Muscle of arm (tissue), 1 donor: ENCODE measurements at regions not wholly inside any gene's neighbourhood (a gene's known extent, or its start where the extent isn't known, plus 50 kb on each side); places are given as distances from the start of the nearest gene placed in this dataset.
A peak's percentile ranks its signal among the peaks of the same experiment; 100 is the strongest.

Experiments used
- DNase-seq: peaks from one replicate; pipeline ENCODE4 v3.0.0-alpha.2; 2013

DNA sequence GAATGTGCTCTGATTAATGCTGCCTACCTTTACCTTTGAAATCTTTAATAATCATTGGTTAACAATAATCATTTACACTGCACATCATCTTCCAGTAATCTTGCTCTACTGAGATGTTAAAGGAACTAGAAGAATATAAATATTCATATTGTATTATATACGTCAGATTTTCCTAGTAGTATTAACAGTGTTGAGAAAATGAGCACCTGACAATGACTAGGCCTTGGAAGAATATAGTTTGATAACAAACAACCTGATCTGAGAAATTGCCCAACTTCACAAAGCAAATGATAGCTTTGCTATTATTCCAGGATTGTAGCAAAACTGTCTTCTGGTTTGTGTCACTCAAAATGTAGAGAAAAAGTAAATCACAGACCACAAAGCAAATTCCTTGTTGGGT, 467.1 kb downstream of the NOVA1 start:
- no peak for DNase-seq

DNA sequence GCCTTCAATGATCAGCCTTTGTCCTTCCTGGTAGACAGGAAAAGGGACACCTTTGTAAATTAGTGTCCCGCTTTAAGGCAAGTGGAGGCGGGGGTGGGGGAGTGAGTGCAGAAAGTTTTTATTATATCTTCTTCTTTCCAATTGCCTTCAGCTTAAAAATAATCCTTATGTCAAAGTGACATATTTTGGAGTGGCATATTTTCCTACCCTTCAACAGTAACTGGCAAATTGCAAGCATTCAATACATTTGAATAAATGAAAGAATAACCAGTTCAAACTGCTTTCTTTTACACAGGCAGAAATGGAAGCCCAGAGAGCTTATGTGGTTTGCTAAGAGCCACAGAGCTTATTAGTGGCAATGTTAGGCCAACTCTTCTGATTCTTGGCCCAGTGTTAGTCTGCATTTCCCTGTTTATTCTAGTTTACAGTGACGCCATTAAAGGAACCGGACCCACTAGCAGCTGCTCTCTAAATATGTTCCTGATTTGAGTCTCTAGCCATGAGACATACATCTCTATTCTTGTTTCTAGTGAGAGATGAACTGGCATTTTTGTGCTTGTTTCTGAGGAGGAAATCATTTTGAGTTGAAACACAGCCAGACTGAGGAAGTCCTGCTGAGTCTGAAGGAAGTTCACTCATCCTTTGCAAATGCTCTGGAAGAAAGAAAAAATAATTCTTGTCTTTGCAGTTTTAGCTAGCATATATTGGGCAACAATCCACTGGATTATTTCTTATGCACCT, 468.7 kb downstream of the NOVA1 start:
- DNase-seq: peak; percentile 21

- DNase-seq: no peak
Measured at GRCh38 chr14:26124896-26125438, 472.9 kb downstream of the NOVA1 start.

GRCh38 chr14:26123459-26123858, 474.4 kb downstream of the NOVA1 start:
- DNase-seq: no peak

GRCh38 chr14:26121181-26121580, 476.7 kb downstream of the NOVA1 start:
- DNase-seq: no peak

GRCh38 chr14:26113911-26114640, 483.8 kb downstream of the NOVA1 start:
- no peak for DNase-seq

DNA sequence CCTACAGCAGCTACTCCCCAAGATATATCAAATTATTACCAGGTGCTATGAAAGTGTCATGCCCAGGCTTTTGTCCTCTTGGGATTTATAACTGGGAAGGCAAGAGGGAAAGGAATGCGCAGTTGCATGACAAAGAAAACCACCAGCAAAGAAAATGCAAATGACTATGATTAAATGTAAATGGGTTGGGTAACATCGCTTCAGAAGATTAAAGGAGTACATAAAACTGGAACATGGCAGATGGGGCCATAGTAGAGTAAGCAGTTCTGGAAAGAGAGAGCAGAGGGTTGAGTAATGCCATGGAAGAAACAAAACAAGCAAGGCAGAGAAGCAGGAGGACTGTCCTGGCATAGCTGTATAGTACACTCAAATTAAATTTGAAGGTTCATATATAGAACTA, 493.1 kb downstream of the NOVA1 start:
- no peak for DNase-seq

- DNase-seq: no peak
Measured at GRCh38 chr14:26097852-26098251, 500.0 kb downstream of the NOVA1 start.

DNA sequence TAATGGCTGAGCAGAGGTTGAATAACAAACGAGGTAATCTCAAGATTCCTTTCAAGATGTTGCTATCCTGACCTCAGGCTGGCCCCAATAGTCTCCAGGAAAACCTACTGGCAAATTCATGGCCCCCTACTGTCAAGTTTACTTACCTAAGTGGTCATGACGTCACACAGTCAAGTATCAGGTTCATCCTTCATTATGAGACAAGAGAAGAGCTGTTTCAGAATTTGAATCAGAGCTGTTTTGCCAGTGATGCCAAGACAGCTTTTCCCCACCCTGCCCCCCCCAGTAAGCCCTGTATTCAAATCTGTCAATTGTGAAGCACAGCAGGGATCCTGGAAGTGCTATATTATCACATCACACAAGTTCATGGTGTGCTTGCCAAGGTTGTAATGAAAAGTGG, 509.6 kb downstream of the NOVA1 start:
- DNase-seq: no peak

DNA sequence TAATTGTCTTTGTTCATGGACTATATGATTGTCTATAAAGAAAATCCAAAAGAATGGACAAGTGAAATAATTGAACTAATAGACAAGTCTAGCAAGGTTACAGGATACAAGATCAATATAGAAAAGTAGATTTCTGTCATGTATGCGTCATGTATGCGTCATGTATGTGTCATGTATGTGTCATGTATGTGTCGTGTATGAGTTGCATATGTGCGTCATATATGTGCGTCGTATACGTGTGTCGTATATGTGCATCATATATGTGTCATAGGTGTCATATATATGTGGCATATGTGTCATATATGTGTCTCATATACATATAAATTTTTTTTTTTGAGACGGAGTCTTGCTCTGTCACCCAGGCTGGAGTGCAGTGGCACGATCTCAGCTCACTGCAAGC, 516.8 kb downstream of the NOVA1 start:
- DNase-seq: no peak

DNA sequence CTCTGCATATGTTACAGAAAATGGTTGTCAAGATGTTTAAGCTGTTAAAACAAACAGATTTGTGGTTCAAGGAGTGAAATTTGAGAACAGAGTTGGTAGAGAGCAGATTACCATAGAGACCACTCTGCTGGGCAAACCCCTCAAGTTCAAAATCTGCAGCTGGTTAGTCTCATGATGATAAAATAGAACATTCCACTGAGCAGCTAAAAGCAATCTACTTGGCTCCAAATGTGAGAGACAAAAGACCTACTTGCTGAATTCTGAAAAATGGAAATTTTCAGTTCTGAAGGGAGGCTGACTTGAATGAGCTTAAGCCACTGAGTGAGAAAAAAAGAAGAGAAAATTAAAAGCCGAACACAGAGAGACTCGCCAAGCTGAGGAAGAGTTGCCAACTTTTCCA, 519.3 kb downstream of the NOVA1 start:
- no peak for DNase-seq

GRCh38 chr14:26074892-26075291, 522.9 kb downstream of the NOVA1 start:
- DNase-seq: no peak

- no peak for DNase-seq
Measured at GRCh38 chr14:26070443-26070842, 527.4 kb downstream of the NOVA1 start.

DNA sequence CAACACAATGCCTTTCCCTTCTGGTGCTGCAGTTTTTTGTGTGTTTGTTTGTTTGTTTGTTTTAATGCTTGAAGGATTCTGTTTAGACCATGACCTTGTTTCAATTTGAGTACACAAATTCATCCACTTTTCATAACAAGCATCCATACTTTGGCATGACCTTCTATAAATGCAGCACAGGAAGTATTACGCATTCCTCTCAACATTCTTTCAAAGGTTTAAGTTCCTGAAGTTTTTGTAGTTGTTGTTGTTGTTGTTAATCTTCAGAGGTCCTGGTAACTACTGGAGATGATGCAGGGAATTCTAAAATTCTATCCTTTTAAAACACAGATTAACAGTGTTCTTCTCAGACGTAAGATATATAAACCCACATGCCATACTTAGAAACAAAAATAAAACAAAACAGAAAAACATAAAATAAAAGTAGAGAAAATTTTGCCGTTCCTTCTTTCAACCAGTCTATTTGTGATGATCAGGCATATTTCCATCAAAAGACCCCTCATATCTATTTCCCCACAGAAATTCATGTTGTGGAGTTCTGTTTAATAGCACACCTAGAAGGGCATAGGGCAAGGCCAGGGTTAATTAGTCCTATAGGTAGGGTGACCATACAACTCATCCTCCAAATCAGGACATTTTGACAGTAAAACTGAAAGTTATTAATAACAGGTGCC, 529.9 kb downstream of the NOVA1 start:
- DNase-seq: no peak

DNA sequence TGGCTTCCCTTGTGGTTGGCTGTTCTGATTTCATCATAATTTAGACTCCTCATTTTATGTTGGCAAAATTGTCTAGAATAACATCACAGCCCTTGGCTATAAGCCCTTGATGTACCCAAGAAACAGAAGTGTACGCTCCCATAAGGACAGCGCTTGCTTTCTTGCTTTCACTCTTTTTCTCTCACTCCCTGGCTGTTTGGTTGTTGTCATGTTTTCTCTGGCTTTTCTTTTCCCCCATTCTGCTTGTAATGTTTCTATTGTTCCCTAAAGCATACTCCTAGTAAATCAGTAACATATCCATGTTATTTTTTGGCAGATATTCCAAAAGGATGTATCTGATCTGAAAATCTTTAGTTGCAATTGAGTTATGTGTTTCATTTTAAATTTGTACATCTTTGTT, 530.5 kb downstream of the NOVA1 start:
- DNase-seq: peak; percentile 31

DNA sequence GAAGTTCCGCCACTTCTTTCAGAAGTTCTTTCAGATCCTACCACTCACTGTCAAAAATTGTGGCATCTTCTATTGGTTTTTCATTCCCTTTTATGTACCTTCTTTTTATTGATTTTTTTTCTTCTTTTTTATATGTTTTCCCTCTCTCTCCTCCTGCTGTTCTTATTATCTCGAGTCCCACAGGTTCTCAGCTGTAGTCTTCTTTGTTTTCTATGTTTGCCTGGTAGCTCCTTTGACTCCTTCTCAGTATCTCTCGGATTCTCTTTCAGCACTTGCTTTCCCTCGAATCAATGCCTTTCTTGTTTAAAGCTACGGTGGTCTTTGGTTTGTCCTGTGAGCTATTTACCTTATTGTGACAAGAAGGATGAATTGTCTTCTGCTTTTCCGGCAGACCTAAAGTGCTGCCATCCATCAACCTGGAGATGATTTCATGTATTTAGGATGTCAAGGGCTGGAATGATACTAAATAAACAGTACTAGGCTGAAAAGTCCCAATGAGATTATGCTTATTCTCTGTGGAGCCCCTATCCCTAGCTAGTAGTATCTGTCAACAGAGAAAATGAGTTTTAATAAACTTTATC, 541.7 kb downstream of the NOVA1 start:
- no peak for DNase-seq

GRCh38 chr14:26032348-26032747, 565.5 kb downstream of the NOVA1 start:
- DNase-seq: no peak

- no peak for DNase-seq
Measured at GRCh38 chr14:26026384-26026783, 571.4 kb downstream of the NOVA1 start.

GRCh38 chr14:26023967-26024366, 573.9 kb downstream of the NOVA1 start:
- no peak for DNase-seq

- DNase-seq: no peak
Measured at GRCh38 chr14:26021759-26022158, 576.1 kb downstream of the NOVA1 start.

- no peak for DNase-seq
Measured at GRCh38 chr14:26017270-26017669, 580.6 kb downstream of the NOVA1 start.

DNA sequence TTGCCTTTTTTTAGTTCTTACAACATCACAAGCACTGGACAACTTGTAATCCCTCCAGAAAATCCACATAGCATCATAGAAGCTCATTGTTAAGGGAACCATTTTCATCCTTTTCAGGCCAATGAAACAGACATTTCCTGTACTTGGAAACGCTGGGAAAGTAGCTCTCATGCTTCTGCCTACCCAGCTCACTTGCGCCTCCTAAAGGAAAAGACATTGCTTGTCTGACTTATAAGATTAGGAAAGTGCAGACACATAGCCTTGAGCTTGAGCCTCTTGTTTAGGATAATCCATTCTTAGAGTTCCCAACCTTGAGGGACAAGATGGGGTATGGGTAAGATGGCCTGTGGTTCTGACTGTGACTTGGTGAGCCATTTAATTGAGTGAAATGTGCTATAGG, 589.5 kb downstream of the NOVA1 start:
- DNase-seq: no peak
